ENCODE measurements at regions not wholly inside any gene's neighbourhood (a gene's known extent, or its start where the extent isn't known, plus 50 kb on each side); places are given as distances from the start of the nearest gene placed in this dataset.

- DNase-seq (ENCODE audit: low spot score), result no peak
These were observed 138.8 kb upstream of the TAPT1 start for GRCh38 chr4:16365036-16365569.

GRCh38 chr4:16360694-16361262, 134.5 kb upstream of the TAPT1 start:
- DNase-seq (ENCODE audit: low spot score), result no peak

GRCh38 chr4:16353165-16353564, 126.9 kb upstream of the TAPT1 start:
- DNase-seq (ENCODE audit: low spot score), result no peak

DNA sequence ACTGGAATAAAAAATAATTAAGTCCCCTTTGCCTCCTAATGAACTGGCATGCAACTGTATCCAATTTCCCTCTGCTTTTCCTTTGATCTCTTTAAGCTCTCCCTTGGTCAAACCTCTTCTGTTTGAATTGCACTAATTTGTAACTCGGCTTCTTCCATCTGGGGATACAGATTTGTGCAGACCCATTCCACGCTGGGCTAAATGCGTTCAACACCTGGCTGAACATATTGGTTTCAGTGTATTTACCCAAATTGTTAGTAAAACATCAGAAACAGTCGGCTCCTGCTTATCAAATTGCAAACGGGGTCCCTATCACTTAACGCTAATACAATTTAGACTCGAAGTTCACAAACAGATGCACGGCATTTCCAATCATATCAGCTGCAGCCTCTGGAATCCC, 124.9 kb upstream of the TAPT1 start:
- DNase-seq (ENCODE audit: low spot score), result no peak

- DNase-seq (ENCODE audit: low spot score), result no peak
These were observed 118.6 kb upstream of the TAPT1 start for GRCh38 chr4:16344853-16345252.

DNA sequence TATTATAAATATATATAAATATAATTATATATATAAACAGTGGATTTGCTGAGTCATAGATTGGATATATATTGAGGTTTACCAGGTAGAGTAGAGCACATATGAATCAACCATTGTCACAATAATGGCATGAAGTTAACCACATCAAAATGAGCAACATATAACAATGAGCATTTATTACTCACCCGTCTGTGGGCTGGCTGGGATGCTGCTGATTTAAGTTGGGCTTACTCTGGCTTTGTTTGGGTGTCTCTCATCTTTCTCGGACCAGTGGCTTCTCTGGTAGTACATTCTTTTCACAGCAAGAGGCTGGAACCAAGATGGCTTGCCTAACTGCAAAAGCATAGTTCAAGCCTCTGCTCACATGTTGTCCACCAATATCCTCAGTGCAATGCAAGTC, 111.7 kb upstream of the TAPT1 start:
- DNase-seq (ENCODE audit: low spot score), result peak; percentile 61

- DNase-seq (ENCODE audit: low spot score), result no peak
These were observed 108.3 kb upstream of the TAPT1 start for GRCh38 chr4:16334601-16335000.

GRCh38 chr4:16329797-16330134, 103.5 kb upstream of the TAPT1 start:
- DNase-seq (ENCODE audit: low spot score), result no peak

DNA sequence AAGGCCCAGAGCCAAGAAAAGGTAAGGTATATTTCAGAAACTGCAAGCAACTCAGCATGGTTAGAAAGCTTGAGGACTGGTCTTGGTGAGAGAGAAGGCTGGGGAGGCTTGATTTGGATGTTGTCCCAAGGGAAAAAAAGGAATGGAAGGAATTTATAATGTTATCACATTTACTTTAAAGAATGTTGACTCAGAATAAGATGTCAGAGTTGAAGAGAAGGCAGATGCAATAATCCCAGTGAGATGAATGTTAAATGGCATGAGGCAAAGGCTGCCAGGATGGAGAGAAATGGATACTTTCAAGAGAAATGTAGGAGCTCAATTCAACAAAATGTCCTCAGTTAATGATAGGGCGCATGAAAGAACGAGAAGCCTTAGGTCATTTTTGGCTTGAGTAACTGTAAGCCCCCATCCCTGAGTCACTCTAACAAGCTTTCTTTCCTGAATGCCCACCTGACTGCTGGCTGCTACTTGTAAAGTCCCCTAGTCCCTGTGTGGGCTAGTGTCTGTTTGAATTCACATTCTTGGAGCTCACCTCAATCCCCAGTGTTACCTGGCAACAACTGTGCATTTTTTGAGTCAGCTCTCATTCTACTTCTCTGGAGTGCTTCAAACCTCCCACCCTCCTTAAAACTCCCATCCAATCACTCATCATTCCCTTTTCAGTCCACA, 103.0 kb upstream of the TAPT1 start:
- DNase-seq (ENCODE audit: low spot score), result no peak

DNA sequence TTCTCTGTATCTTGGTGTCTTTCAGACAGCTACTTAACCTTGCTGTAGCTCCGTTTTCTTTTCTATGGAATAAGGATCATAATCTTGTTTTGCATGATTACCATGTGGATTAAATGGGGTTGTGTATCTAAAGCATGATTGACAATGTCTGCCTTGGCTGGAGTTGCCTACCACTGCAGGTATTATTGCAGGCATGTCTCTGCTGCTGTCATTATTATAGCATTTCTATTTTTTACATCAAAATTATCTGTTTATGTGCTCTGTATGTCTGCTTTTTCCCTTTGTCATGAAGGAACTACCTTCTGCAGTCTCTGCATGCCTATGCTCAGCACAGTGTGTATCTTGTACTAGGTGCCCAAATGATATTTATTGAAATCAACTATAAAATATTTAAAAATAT, 95.9 kb upstream of the TAPT1 start:
- DNase-seq (ENCODE audit: low spot score), result no peak

DNA sequence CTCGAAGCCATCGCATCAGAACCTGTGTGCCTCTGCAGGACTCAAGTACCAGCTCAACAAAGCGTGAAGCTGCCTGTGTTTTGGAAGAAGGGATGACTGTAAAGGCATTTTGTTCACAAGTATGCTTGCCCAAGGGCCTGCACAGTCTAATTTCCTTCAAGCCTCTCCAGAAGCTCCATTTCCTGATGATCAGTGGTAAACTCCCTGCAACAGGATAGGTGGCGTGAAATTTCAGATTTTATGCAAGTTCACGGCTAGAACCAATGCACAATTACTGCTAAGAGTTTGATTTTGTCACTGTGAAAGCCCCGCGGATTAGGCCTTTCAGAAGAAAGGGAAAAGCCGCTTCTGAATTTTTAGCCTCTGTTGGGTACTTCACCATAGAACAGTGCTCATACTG, 89.2 kb upstream of the TAPT1 start:
- no peak for DNase-seq (ENCODE audit: low spot score)

GRCh38 chr4:16310606-16311005, 84.3 kb upstream of the TAPT1 start:
- DNase-seq (ENCODE audit: low spot score), result no peak

DNA sequence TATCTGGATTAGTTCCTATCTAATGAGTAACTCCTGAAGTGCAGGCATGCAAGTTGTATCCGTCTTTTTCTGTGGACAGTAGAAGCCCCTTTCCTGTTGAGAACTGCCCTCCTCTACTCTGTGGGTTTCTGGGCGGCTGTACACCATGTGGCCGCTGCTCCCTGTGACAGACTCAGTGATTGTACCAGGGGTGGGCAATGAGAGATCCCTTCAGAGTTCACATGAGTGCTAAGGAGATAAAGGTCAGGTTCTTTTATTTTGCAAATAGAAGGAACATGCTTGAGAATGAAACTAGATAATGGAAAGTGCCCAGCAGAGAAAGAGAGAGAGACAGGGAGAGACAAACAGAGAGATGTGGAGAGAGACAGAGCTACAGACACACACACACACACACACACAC, 76.4 kb upstream of the TAPT1 start:
- DNase-seq (ENCODE audit: low spot score), result no peak

GRCh38 chr4:16297003-16297402, 70.7 kb upstream of the TAPT1 start:
- DNase-seq (ENCODE audit: low spot score), result no peak

GRCh38 chr4:16294455-16294854, 68.2 kb upstream of the TAPT1 start:
- peak; percentile 3 for DNase-seq (ENCODE audit: low spot score)

- DNase-seq (ENCODE audit: low spot score), result no peak
These were observed 67.1 kb upstream of the TAPT1 start for GRCh38 chr4:16293210-16293838.

DNA sequence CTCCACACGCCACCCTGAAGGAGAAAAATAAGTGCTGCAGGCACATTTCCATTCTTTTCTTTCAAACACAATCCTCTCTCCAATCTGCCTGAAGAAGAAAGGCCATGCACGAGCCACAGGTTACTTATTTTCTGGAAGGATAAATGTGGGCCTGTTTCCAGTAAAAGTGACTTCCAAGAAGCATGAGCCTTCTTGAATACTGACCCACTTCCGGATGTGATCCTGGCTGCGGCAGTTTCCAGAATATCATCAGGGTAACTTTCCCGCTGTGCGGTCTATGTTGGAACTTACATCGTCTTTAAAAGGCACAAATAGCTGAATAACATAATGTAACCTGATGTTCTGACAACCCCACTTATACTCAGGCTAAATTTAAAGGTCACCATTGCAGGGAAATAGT, 66.3 kb upstream of the TAPT1 start:
- DNase-seq (ENCODE audit: low spot score), result no peak

DNA sequence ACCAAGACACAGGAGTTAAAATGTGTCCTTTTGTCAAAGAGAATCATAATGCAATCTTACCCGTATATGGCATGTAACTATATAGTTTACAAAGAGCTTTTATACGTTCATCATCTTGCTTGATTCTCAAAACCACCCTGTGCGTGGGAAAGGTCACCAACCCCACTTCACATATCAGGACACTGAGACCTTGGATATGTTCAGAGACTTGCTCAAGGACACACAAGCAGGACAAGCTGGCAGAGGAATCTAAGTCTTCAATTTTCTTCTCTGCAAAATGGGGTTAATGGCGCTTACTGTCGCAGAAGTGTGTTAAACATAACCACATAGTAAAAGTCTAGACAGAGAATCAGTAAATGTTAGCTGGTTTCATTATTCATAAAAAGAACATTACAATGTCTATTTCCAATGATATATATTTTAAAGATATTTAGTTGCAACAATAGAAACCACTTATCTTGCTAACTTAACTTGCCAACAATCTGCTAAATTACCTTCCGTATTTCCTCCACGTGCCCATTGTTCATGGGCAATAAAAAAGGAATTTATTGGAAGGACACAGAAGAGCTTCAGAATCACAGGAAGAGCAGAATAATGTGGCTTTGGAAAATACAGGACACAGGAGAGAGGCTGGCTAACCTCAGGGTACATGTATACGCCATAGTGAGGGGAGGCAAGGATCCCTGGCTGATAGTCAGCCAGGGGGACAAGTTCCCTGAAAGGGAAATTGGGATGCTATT, 64.6 kb upstream of the TAPT1 start:
- no peak for DNase-seq (ENCODE audit: low spot score)

- DNase-seq (ENCODE audit: low spot score), result peak; percentile 18
These were observed 63.8 kb upstream of the TAPT1 start for GRCh38 chr4:16289897-16290554.

- no peak for DNase-seq (ENCODE audit: low spot score)
These were observed 57.8 kb upstream of the TAPT1 start for GRCh38 chr4:16284050-16284449.

- DNase-seq (ENCODE audit: low spot score), result no peak
These were observed 51.9 kb upstream of the TAPT1 start for GRCh38 chr4:16278178-16278577.
